ENCODE measurements at regions not wholly inside any gene's neighbourhood (a gene's known extent, or its start where the extent isn't known, plus 50 kb on each side); places are given as distances from the start of the nearest gene placed in this dataset.
"Not testable (repeated sequence)": the region's sequence is repeated elsewhere in the genome, so short reads cannot be mapped to it uniquely, and the experiment has no call there.

DNA sequence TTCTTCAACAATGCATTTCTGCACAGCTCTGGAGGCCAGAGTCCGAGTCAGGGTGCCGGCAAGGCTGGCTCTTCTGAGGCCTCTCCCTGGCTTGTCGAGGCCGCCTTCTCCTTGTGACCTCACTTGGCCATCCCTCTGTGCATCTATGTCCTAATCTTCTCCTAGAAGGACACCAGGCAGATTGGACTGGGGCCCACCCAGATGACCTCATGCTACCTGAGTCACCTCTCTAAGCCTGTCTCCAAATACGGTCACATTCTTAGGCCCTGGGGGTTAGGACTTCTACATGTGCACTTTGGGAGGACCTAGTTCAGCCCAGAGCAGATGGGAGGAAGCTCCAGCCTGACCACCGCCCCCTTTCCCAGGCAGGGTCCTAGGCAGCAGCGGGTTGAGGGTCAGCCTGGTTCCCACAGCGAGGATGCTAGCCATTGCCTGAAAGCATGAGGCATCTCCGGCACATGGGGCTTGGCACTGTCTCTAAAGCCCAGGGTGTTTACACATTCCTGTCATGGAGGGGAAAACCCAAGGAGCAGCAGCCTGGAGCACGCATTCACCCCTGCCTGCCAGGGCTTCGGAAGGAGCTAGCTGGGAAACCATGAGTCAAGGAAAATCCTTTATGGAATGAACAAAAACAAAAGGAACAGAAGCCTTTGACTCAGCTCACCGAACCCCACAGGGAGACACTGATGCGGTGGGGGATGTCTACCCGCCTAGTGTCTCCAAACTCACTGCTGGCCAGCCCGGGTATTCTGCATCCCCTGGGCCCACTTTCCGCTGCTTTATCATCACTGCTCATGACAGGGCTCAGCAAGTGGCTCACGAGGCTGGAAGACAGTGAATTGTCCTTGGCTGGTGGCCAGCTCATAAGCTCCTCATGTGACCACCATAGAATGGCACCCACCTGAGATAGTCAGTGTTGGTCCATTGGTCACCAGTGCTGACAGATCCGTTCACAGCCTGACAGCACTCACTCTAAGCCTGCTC lies 140.2 kb upstream of the ZNF469 start:
- peak; percentile 63 for DNase-seq (ENCODE audit: low read depth, low spot score)

DNA sequence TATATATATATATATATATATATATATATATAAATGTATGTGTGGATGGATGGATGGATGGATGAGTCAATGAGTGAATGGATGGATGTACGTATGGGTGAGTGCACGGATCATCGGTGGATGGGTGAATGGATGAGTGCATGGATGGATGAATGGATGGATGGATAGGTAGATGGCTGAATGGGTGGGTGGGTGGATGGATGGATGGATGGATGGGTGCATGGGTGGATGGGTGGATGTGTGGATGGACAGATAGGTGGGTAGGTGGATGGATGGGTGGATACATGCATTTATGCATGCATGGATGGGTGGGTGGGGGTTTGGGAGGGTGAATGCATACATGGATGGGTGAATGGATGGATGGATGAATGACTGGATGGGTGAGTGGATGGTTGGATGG lies 138.8 kb upstream of the ZNF469 start:
- not testable (repeated sequence) for DNase-seq (ENCODE audit: low read depth, low spot score)

DNA sequence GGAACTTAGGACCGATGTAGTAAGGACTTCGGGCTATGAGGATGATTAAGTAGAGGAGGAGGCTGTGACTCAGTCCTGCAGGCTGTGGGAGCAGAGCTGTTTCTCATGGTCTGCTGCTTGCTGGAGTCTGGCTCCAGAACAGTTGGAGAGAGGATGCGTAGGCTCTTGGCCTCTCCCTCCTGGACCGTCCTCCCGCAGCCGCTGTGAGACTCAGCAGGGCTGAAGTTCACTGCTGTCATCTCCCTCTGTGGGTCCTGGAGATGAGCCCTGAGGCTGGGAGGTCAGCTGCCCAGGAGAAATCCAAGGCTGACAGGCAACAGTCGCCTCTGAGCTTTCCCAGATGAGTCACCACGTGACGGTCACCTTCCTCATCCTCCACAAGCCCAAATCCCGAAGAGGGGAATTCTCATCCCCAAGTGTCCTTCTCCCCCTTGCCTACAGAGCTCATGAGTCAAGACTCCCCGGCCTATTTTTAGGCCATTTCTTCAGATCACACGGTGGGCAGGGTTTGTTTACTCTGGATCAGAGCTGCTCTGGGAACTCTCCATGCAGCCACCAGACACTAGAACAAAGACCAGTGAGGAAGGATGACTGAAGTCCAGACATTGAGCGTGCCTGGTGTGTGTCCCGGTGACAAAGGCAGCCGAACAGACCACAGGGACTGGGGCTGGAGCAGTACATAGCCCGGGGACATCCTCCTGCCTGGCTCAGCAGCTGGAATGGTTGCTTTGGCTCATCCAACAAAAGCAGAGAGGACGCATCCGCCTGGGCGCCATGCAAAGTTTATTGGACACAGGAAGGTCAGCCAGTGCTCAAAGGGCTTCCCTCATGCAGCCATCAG lies 137.3 kb upstream of the ZNF469 start:
- peak; percentile 94 for DNase-seq (ENCODE audit: low read depth, low spot score)

DNA sequence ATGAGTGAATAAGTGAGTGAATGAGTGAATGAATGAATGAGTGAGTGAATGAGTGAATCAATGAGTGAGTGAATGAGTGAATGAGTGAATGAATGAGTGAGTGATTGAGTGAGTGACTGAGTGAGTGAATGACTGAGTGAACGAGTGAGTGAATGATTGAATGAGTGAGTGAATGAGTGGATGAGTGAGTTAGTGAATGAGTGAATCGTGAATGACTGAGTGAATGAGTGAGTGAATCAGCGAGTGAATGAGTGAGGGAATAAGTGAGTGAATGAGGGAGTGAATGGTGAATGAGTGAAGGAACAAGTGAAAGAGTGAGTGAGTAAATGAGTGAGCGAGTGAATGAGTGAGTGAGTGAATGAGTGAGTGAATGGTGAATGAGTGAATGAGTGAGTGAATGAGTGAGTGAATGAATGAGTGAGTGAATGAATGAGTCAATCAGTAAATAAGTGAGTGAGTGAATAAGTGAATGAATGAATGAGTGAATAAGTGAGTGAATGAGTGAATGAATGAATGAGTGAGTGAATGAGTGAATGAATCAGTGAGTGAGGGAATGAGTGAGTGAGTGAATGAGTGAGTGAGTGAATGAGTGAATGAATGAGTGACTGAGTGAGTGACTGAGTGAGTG lies 135.7 kb upstream of the ZNF469 start:
- not testable (repeated sequence) for DNase-seq (ENCODE audit: low read depth, low spot score)

DNA sequence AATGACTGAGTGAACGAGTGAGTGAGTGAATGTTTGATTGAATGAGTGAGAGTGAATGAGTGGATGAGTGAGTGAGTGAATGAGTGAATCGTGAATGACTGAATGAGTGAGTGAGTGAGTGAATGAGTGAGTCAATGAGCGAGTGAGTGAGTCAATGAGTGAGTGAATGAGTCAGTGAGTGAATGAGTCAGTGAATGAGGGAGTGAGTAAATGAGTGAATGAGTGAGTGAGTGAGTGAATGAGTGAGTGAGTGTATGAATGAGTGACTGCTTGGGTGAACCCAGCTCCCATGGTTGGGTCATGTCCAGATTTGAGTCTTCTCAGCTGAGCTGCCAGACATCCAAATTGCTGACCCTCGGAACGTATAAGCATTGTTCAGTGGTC lies 135.2 kb upstream of the ZNF469 start:
- not testable (repeated sequence) for DNase-seq (ENCODE audit: low read depth, low spot score)

DNA sequence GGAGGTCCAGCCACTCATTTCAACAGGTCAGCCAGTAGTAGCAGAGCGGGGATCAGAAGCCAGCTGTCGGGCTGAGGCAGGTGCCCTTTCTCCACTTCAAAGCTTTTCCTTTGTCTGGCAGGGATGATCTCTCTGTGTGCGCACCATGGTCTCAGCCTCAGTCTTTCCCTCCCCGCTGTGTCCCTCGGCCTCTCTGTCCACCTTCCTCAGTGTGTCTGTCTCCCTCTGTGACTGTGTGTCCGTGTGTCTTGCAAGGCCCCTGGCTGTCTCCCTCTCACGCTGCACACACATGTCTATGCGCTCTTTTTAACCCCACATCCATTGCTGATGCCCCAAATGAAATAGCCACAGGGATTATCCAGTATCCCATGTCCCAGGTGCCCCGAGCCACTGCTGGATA lies 134.0 kb upstream of the ZNF469 start:
- DNase-seq (ENCODE audit: low read depth, low spot score) = not testable (repeated sequence)

DNA sequence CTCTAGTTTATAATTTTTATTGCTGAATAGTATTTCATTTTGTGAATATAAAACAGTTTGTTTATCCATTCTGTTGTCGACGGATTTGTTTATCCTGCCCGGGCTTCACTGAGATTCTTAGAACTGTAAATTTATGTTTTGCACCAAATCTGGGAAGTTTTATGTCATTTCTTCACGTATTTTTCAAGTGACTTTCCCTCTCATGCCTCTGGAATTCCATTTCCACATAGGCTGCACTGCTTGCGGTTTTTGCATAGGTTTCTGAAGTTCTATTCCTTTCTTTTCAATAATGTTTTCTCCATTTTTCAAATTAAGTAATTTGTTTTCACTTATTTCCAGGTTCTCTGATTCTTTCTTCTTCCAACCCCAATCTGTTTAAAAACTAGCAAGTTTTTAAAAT lies 132.4 kb upstream of the ZNF469 start:
- not testable (repeated sequence) for DNase-seq (ENCODE audit: low read depth, low spot score)

DNA sequence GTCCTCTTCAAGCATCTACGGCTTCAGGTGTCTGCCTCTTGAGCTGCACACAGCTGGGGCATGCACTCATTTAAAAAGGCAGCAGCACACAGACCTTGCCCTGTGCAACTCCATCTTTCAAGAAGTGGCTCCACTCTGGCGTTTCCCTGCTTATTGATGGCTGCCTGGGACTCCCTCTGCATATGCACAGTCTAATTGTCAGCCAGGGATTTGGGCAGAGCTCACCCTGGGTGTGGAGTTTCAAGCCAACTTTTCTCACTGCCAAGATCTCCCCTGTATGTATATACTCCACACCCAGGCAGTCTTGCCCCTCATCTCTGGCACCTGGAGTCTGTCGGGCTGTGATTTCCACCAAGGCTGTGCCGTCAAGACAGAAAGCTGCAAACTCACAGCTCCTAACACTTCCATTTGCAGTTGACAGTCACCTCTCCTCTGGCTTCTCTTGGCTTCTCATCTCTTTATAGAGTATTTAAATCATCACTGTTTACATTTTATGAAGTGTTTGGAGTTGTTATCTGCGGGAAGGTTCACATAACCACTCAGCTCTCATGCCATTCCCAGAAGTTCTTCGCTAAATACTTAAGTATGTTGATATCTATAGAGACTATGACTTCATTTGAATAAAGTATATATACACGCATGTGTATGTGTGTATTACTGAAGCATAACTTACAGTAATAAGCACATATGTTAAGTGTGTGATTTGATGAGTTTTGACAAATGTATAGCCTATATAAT lies 130.5 kb upstream of the ZNF469 start:
- not testable (repeated sequence) for DNase-seq (ENCODE audit: low read depth, low spot score)

DNA sequence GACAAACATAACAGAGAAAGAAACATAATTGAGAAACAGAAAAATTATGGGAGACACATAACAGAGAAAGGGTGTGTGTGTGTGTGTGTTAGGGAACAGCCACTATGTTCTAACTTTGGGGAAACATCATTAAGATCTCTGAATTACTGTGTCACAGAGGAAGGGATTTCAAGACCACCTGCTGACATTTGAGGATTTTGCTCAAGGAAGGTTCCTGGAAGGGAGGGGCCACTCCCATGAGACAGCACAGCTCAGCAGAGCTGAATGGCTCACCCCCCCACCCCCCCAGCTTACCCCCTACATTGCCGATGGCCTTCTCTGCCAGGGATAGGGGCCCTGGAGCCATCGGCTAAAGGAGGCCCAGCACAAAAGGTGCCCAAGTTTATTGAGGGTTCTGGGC lies 124.6 kb upstream of the ZNF469 start:
- DNase-seq (ENCODE audit: low read depth, low spot score) = not testable (repeated sequence)

DNA sequence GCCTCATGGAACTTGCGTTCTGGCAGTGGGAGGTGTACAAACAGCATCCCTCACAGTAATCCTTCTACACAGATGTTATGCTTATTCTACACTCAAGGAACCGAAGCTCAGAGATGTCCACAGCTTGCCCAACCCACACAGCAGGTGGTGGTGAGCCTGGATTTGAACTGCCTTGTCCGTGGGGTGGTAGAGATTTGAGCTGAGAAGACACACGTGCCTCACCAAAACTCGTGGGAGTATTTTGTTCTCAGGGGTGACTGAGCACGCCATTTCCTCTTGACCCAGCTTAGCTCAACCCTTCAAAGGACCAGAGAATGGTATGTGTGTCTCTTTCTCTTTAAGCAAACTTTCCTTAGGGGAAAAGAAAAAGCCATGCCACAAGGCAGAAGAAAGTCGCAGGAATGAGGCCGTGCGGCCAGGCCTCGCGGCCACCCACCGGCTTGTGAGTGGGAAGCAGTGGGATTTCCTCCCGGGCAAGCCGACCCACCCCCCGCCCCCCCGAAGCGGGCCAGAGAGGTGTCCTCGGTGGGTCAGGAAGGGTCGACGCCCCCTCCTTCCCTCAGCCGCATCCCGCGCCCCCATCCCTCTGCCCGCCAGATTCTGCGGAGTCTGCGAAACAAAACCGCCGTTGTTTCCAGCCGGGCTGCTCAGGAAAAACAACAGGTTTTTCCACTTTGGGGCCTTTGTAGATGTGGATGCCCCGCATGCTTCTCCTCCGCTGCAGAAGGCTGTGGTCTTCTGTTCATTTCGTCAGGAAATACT lies 123.8 kb upstream of the ZNF469 start:
- peak; percentile 66 for DNase-seq (ENCODE audit: low read depth, low spot score)

DNA sequence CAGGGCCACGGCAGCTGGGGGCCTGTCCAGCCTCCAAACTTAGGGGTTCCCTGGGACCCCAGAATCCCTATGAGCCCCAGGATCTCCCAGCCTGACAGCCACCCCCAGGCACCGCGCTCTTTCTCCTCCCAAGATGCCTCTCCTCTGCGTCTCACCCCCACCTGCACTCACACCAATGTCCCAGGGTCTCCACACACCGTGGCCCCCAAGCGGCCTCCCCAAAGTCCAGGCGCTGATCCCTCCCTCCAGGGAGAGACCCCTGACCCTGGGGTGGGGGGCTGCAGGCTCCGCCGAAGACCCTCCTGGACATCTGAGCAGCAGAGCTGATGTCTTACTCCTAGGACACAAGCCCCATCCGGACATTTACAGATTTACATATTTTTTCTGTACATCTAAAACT lies 123.2 kb upstream of the ZNF469 start:
- not testable (repeated sequence) for DNase-seq (ENCODE audit: low read depth, low spot score)

DNA sequence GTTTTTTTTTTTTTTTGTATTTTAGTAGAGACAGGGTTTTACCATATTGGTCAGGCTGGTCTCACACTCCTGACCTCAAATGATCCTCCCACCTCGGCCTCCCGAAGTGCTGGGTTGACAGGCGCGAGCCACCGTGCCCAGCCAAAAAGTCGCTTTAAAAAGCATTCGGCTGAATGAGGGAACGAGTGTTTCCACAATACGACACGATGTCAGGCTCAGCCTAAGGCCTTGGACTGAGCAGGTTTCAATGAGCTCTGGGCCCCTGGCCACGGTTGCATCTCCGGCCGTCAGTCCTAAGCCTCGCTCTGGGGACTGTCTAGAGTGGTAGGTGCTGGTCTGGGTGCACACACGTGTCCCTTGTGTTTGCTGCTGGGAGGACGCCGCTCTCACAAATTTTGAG lies 122.6 kb upstream of the ZNF469 start:
- not testable (repeated sequence) for DNase-seq (ENCODE audit: low read depth, low spot score)

DNA sequence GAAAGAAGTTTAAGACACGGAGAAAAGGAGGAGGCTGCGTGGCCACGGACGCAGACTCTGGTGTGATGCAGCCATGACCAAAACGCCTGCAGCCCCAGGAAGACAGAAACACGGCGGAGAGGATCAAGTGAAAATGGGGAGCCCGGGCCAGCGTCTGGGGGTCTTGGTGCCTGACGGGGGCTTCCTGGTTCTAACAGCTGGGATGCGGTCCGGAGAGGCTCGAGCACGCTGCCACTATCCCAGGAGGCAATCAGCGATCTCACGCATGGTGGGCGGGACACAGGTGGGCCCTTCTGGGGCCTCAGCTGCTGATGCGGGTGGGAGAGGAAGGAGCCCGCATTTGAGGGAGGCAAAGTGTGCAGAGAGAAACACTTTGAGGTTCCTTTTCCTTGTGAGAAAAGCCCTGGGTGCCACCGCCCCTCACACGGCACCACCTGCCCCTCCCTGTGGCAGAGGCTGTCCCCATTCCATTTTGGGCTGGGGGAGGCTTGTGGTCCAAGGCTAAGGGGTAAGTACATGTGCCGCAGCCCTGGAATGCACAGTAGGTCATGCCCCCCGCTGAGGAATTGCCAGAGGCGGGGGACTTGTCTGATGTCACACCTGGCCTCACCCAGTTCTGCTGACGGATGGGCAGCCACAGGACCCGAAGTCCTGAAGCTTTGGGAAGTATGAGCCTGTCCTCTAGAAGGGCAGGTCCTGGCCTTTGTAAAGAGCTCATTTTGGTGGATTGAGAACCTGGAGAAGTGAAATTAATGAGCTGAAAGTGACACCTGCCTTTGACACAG lies 121.7 kb upstream of the ZNF469 start:
- DNase-seq (ENCODE audit: low read depth, low spot score) = not testable (repeated sequence)

DNA sequence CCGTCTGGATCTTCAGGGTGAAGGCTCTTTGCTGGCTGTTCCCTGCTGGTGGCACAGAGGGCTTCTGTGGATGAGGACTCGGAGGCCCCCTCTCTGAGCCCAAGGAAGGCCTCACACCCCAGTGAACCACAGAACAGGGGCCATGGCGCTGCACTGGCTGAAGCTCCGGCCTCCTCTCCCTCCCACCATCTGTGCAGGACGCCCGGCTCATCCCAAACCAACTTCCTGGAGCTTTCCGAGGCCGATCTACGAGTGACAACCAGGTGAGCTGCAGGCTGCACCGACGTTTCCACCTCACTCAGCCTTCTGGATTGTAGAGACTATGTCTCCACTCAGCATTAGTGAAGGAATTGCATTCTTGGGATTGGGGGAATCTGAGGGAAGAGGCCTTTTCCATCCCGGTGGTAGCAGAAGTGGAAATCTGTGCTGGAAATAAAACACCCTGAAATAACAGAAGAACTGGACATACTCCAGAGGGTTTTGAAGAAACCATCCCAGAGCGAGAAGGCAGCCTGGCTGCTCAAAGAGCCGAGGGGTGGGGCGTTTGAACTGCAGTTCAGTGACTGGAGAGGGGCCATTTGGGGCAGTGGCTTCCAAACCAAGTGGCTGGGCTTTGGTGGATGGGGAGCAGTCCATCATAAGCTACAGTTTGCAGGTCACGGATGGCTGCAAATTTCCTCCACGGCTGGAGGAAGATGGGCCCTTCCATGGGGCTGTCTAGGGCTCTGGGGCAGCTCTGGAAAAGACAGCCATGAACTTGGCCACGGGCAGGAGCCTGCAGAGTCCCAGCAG lies 120.7 kb upstream of the ZNF469 start:
- not testable (repeated sequence) for DNase-seq (ENCODE audit: low read depth, low spot score)

DNA sequence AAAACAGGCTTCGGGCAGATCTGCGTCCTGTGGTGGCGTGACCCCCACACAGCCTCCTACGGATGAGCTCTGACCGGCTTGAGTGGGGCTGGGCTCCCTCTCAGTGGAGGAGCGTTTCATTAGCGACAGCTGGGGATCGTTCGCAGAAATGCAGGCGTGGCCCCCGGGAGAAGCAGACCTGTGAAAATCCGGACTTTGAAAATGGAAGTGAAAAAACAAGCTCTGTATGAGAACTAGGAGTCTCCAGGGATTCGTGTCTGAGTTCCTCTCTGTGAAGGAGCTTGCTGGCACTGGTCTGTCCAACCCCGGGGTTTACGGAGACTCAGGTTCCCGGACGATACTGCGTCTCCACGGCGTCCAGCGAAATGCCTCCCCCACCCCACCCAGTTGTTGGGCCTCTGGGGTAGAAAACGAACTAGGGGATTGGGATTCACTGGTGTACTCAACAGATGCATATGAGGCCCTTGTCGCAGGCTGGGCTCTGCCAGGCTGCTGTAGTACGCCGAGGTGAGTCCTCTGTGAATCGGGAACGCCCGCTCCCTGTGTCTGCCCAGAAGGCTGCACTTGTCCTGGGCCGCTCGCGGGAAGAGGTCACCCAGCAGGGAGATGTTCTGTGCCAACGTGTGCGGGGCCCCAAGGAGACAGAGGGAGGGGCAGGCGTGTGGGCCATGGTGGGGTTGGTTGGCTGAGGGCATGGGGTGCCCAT lies 119.7 kb upstream of the ZNF469 start:
- peak; percentile 66 for DNase-seq (ENCODE audit: low read depth, low spot score)

DNA sequence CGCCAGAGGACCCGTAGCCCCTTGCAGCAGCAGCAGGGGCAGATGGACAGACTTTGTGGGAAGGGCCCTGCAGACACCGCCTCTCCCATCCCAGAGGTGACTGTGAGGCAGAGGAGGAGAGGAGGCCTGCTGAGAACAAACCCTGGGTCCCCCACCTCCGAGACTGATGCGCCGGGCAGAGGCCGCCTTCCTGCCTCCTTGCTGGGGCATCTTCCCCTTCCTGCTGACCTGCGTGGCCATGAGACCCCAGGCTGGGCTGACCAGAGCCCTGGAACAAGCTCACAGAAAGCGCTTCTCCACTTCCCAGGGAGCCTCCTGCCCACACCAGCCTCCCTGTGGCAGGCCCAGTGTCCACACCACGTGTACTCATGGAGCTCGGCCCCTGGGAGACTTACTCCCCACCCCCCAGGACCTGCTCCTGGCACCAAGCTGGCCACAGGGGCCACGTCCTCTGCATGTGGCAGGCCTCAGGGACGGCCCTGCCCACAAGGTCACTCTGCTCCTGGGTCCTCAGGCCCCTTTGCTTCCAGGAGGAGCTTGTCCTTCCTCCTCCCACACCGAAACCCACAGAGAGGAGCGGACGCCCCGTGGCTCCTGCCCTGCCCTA lies 119.0 kb upstream of the ZNF469 start:
- not testable (repeated sequence) for DNase-seq (ENCODE audit: low read depth, low spot score)

DNA sequence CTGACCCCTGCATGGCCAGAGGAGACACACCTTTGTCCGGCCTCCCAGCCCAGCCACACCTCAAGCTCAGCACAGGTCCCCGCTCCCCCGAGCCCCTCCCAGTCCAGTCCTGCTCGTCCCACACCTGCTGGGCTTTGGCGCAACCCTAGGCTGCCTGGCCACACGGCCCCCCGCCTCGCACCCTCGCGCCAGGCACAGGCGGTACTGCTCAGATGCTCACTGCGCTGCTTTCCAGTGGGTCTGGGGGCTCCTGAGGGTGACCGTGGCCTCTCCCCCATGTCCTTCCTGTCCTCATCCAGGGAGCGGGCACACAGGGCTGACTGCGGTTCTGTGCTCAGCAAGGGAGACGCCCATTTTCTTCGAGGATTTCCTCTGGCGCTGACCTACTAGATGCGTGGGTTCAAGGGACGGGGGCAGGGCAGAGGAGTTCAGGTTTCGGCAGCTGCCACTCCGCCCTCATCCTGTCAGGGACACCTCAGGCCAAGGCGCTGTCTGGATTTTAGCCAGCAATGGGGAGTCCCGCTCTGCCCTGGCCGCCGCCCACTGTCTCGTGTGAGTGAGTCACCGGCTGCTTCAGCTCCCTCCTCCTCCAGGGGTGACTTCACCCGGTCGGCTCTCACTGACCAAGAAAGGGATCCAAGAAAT lies 118.0 kb upstream of the ZNF469 start:
- peak; percentile 75 for DNase-seq (ENCODE audit: low read depth, low spot score)
